ENCODE measurements at regions not wholly inside any gene's neighbourhood (a gene's known extent, or its start where the extent isn't known, plus 50 kb on each side); places are given as distances from the start of the nearest gene placed in this dataset.

GRCh38 chr11:43053638-43054412, 258.0 kb upstream of the API5 start:
- H3K36me3 ChIP-seq: no peaks in the 10 kb centered on the region
- DNase-seq (ENCODE audit: low read depth in 1 of 2, low spot score in 1 of 2): no peak
- H3K4me3 ChIP-seq: no peak overlapping the region
- no peak overlapping the region for H3K27ac ChIP-seq
- no peaks in the 10 kb centered on the region for H3K27me3 ChIP-seq
- TF ChIP-seq, protein P1, sequence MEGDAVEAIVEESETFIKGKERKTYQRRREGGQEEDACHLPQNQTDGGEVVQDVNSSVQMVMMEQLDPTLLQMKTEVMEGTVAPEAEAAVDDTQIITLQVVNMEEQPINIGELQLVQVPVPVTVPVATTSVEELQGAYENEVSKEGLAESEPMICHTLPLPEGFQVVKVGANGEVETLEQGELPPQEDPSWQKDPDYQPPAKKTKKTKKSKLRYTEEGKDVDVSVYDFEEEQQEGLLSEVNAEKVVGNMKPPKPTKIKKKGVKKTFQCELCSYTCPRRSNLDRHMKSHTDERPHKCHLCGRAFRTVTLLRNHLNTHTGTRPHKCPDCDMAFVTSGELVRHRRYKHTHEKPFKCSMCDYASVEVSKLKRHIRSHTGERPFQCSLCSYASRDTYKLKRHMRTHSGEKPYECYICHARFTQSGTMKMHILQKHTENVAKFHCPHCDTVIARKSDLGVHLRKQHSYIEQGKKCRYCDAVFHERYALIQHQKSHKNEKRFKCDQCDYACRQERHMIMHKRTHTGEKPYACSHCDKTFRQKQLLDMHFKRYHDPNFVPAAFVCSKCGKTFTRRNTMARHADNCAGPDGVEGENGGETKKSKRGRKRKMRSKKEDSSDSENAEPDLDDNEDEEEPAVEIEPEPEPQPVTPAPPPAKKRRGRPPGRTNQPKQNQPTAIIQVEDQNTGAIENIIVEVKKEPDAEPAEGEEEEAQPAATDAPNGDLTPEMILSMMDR (IDR thresholded peaks at IDR 0.05; ENCODE audit: low read depth, low read length): no peak
- no peaks in the 10 kb centered on the region for H3K4me1 ChIP-seq (ENCODE audit: low read depth)
- no peaks in the 10 kb centered on the region for H3K9me3 ChIP-seq (ENCODE audit: low read depth)

- H3K36me3 ChIP-seq: no peaks in the 10 kb centered on the region
- DNase-seq (ENCODE audit: low read depth in 1 of 2, low spot score in 1 of 2): no peak
- H3K4me3 ChIP-seq: no peak overlapping the region
- H3K4me1 ChIP-seq (ENCODE audit: low read depth): no peaks in the 10 kb centered on the region
- H3K9me3 ChIP-seq (ENCODE audit: low read depth): peaks cover 3% of the 10 kb centered on the region
- TF ChIP-seq, protein P1 (IDR thresholded peaks at IDR 0.05; ENCODE audit: low read depth, low read length): no peak
- H3K27ac ChIP-seq: no peak overlapping the region
- H3K27me3 ChIP-seq: no peaks in the 10 kb centered on the region
These were observed 244.1 kb upstream of the API5 start for GRCh38 chr11:43067681-43068080.

DNA sequence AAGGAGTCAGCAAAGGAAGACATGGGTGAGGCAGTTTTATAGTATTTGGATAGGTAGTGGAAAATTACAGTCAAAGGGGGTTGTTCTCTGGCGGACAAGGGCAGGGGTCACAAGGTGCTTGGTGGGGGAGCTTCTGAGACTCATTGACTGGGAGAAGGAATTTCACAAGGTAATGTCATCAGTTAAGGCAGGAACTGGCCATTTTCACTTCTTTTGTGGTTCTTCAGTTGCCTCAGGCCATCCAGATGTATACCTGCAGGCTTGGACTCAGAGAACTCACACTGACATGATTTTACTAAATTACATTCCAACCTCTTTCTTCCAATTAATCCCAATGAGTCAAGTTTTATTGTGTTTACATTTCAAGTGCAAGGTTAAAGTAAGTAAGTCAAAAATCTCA, 240.5 kb upstream of the API5 start:
- TF ChIP-seq, protein P1 (IDR thresholded peaks at IDR 0.05; ENCODE audit: low read depth, low read length): no peak
- DNase-seq (ENCODE audit: low read depth in 1 of 2, low spot score in 1 of 2): no peak
- Histone ChIP-seq H3K4me1 (ENCODE audit: low read depth) (no peaks in the 10 kb centered on the region), H3K36me3 (no peaks in the 10 kb centered on the region), H3K9me3 (ENCODE audit: low read depth) (peaks cover 3% of the 10 kb centered on the region), H3K4me3 (no peak overlapping the region), H3K27ac (no peak overlapping the region), H3K27me3 (no peaks in the 10 kb centered on the region)

DNA sequence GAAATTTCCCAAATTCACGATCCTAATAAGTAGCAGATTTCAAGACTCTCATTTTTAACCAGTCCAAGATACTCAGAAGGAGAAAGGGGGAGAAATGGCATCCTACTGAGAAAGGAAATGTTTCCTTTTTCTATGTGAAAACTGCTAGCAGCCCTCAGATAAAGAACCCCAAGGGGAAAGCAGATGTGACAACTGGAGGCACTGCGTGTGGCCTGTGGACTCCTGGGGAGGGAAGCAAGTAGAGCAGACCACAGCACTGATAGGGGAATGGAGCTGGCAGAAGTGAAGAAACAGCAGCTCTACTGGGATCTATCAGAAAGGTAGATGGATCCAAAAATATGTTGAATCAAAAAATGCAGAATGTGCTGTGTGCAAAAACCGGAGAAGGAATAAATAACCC, 239.7 kb upstream of the API5 start:
- H3K4me1 ChIP-seq (ENCODE audit: low read depth): no peaks in the 10 kb centered on the region
- no peak overlapping the region for H3K4me3 ChIP-seq
- no peaks in the 10 kb centered on the region for H3K36me3 ChIP-seq
- no peak overlapping the region for H3K27ac ChIP-seq
- H3K9me3 ChIP-seq (ENCODE audit: low read depth): peaks cover 3% of the 10 kb centered on the region
- TF ChIP-seq, protein P1 (IDR thresholded peaks at IDR 0.05; ENCODE audit: low read depth, low read length): no peak
- DNase-seq (ENCODE audit: low read depth in 1 of 2, low spot score in 1 of 2): no peak
- H3K27me3 ChIP-seq: no peaks in the 10 kb centered on the region

DNA sequence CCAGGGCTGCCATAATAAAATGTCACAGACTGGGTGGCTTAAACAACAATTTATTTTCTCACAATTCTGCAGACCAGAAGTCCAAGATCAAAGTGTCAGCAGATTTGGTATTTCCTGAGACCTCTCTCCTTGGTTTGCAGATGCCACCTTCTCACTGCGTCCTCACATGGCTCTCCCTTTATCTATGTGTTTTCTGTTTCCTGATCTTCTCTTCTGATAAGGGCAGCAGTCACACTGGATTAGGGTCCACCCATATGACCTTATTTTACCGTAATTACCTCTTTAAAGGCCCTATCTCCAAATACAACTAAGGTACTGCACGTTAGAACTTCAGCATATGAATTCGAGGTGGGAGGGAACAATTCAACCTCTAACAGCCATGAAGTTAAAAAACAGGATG, 238.9 kb upstream of the API5 start:
- DNase-seq (ENCODE audit: low read depth in 1 of 2, low spot score in 1 of 2): no peak
- no peak overlapping the region for H3K27ac ChIP-seq
- TF ChIP-seq, protein P1 (IDR thresholded peaks at IDR 0.05; ENCODE audit: low read depth, low read length): no peak

More for the DNA sequence above, 238.9 kb upstream of the API5 start:
- H3K4me3 ChIP-seq: no peak overlapping the region
- peaks cover 3% of the 10 kb centered on the region for H3K9me3 ChIP-seq (ENCODE audit: low read depth)
- no peaks in the 10 kb centered on the region for H3K36me3 ChIP-seq
- no peaks in the 10 kb centered on the region for H3K27me3 ChIP-seq
- H3K4me1 ChIP-seq (ENCODE audit: low read depth): no peaks in the 10 kb centered on the region

Data from cardiac muscle cell (in vitro differentiated cells and primary cell).